HL-60 (cell line): ENCODE measurements at regions not wholly inside any gene's neighbourhood (a gene's known extent, or its start where the extent isn't known, plus 50 kb on each side); places are given as distances from the start of the nearest gene placed in this dataset.

ENCODE experiments used
- GABPA ChIP-seq: IDR thresholded peaks from 2 replicates; pipeline ENCODE4 v1.6.1; 2012; ENCODE audit warnings: low read depth
- POLR2AphosphoS5 ChIP-seq: IDR thresholded peaks from 2 replicates; pipeline ENCODE4 v1.6.1; 2012; ENCODE audit warnings: low read depth
- REST ChIP-seq: IDR thresholded peaks from 2 replicates; pipeline ENCODE4 v1.6.1; 2012; ENCODE audit warnings: low read depth; ENCODE audit not compliant: insufficient replicate concordance
- TF ChIP-seq, protein P1 (sequence below): IDR thresholded peaks from one replicate; pipeline ENCODE4 v1.5.1; 2011; ENCODE audit warnings: low read length, control low read depth, inconsistent platforms; ENCODE audit not compliant: insufficient read depth

DNA sequence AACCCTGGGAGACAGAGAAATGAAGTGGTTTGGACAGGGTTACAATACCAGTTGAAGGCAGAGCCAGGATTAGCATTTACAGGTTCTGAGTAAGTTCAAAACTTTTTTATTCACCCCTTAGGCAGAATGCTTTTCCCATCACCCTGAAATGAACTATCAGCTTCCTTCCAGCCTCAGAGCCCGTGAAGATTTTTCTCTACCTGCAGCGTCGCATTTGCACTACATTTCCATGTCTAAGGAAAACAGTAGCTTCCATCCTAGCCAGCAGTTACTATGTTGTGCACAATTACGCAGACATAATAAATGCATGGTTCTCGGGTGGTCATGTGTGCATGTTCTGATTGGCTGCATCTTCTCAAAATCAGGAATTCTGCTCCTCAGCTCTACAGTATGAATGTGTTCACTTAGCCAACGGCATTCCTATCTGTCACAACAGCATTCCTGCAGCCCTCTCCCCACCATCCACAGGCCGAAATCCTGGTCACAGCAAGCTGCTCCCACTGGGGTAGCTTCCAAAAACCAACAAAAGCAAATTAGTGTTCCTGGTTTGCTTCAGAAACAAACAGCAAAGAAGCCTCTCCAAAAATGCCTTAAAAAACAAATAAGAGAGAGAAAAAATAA is 510.8 kb upstream of the SEMA6D start:
- TF ChIP-seq, protein P1, sequence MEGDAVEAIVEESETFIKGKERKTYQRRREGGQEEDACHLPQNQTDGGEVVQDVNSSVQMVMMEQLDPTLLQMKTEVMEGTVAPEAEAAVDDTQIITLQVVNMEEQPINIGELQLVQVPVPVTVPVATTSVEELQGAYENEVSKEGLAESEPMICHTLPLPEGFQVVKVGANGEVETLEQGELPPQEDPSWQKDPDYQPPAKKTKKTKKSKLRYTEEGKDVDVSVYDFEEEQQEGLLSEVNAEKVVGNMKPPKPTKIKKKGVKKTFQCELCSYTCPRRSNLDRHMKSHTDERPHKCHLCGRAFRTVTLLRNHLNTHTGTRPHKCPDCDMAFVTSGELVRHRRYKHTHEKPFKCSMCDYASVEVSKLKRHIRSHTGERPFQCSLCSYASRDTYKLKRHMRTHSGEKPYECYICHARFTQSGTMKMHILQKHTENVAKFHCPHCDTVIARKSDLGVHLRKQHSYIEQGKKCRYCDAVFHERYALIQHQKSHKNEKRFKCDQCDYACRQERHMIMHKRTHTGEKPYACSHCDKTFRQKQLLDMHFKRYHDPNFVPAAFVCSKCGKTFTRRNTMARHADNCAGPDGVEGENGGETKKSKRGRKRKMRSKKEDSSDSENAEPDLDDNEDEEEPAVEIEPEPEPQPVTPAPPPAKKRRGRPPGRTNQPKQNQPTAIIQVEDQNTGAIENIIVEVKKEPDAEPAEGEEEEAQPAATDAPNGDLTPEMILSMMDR: no peak
- TF ChIP-seq POLR2AphosphoS5 (no peak), REST (no peak), GABPA (no peak)
